ENCODE measurements at regions not wholly inside any gene's neighbourhood (a gene's known extent, or its start where the extent isn't known, plus 50 kb on each side); places are given as distances from the start of the nearest gene placed in this dataset.

- DNase-seq (ENCODE audit: low spot score): no peak
Observed at GRCh38 chr7:32346253-32346652, 143.9 kb downstream of the LSM5 start.

- DNase-seq (ENCODE audit: low spot score): no peak
Observed at GRCh38 chr7:32336726-32337125, 153.5 kb downstream of the LSM5 start.

GRCh38 chr7:32335107-32335506 is 155.1 kb downstream of the LSM5 start:
- DNase-seq (ENCODE audit: low spot score): no peak

GRCh38 chr7:32330602-32331001 is 159.6 kb downstream of the LSM5 start:
- DNase-seq (ENCODE audit: low spot score): no peak

GRCh38 chr7:32326078-32326477 is 164.1 kb downstream of the LSM5 start:
- DNase-seq (ENCODE audit: low spot score): no peak

GRCh38 chr7:32323712-32324111 is 166.5 kb downstream of the LSM5 start:
- DNase-seq (ENCODE audit: low spot score): no peak

GRCh38 chr7:32319012-32319382 is 171.2 kb downstream of the LSM5 start:
- no peak for DNase-seq (ENCODE audit: low spot score)

- DNase-seq (ENCODE audit: low spot score): no peak
Observed at GRCh38 chr7:32318300-32319011, 171.7 kb downstream of the LSM5 start.

- DNase-seq (ENCODE audit: low spot score): peak; percentile 26
Observed at GRCh38 chr7:32316839-32317238, 173.3 kb downstream of the LSM5 start.

GRCh38 chr7:32314761-32315160 is 175.4 kb downstream of the LSM5 start:
- no peak for DNase-seq (ENCODE audit: low spot score)

- peak; percentile 63 for DNase-seq (ENCODE audit: low spot score)
Observed at GRCh38 chr7:32301427-32301826, 188.8 kb downstream of the LSM5 start.

- DNase-seq (ENCODE audit: low spot score): no peak
Observed at GRCh38 chr7:32299133-32299702, 191.0 kb downstream of the LSM5 start.

- DNase-seq (ENCODE audit: low spot score): no peak
Observed at GRCh38 chr7:32298408-32299132, 191.6 kb downstream of the LSM5 start.

- no peak for DNase-seq (ENCODE audit: low spot score)
Observed at GRCh38 chr7:32293833-32294232, 196.3 kb downstream of the LSM5 start.

GRCh38 chr7:32289651-32290414 is 200.3 kb downstream of the LSM5 start:
- DNase-seq (ENCODE audit: low spot score): peak; percentile 71

- DNase-seq (ENCODE audit: low spot score): no peak
Observed at GRCh38 chr7:32285698-32286097, 204.5 kb downstream of the LSM5 start.

GRCh38 chr7:32283546-32283945 is 206.6 kb downstream of the LSM5 start:
- no peak for DNase-seq (ENCODE audit: low spot score)

GRCh38 chr7:32279500-32279899 is 209.3 kb upstream of the PDE1C start:
- no peak for DNase-seq (ENCODE audit: low spot score)

GRCh38 chr7:32275216-32276009 is 205.2 kb upstream of the PDE1C start:
- DNase-seq (ENCODE audit: low spot score): no peak

GRCh38 chr7:32273297-32273696 is 203.1 kb upstream of the PDE1C start:
- DNase-seq (ENCODE audit: low spot score): no peak

- no peak for DNase-seq (ENCODE audit: low spot score)
Observed at GRCh38 chr7:32266932-32267475, 196.8 kb upstream of the PDE1C start.
